ENCODE measurements at regions not wholly inside any gene's neighbourhood (a gene's known extent, or its start where the extent isn't known, plus 50 kb on each side); places are given as distances from the start of the nearest gene placed in this dataset.
A peak's percentile ranks its signal among the peaks of the same experiment; 100 is the strongest.

DNA sequence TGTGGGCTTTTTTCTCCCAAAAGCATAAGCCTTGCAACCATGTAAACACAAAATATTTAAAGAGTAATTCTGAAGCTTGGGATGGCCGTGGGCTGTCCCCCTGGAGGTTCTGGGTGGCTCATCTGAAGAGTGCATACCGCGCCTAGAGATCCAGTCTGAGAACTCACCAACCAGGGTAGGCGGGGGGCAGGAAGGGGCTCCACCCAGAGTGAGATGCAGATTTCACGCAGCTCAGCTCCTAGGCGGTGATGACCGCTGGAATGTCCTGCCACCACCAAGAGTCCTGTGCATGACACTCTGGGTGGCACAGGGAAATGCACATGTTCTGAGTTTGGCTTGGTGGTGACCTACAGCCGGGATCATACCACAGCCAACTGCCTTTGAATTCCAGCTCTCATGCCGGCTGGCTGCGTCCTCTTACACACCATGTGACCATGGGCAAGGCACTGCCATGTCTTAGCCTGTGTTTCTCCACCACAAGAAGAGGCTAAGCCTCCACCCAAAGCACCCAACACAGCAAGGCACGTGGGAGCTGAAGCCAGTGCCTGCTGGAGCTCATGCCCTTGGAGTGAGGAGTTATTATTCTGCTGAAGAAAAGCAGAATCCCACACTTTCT, 125.1 kb upstream of the IQSEC1 start:
- Histone ChIP-seq H3K36me3 (ENCODE audit: control insufficient read depth, insufficient read depth, low read length) (no peaks in the 10 kb centered on the region), H3K4me3 (ENCODE audit: low read depth, low read length) (no peak overlapping the region), H3K27me3 (ENCODE audit: control insufficient read depth, insufficient read depth, low read length) (peaks cover 3% of the 10 kb centered on the region), H3K27ac (ENCODE audit: low read depth, low read length) (no peak overlapping the region), H3K4me1 (ENCODE audit: control insufficient read depth, insufficient read depth, low read length) (peaks cover 49% of the 10 kb centered on the region), H3K9me3 (ENCODE audit: control insufficient read depth, insufficient read depth, low read length) (no peaks in the 10 kb centered on the region)
- DNase-seq (ENCODE audit: low read depth in 4 of 6, low spot score in 6 of 6), result peak in 1 of 6 donors; percentile 45
- 80% methylated on average over 10 of the region's 11 CpGs for WGBS (ENCODE audit: insufficient coverage)

DNA sequence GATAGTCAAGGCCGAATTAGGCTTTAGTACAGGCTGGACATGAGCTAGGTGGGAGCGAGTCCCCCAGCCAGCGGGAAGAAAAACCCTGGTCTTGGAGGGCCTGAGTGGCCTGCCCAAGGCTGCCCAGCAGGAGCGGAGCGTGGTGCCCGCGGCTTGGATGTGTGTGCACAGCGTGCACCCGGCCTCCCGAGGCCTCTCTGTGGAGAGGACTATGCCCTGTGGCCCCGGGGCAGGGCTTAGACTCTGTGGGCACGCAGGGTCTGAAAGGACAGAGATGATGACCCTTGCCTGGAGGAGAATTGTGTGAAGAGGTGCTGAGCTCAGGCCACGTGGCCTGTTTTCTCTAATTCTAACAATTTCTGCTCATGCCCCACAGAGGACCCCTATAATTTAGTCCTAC, 124.6 kb upstream of the IQSEC1 start:
- no peak overlapping the region for H3K4me3 ChIP-seq (ENCODE audit: low read depth, low read length)
- 87% methylated on average over 13 of the region's 13 CpGs for WGBS (ENCODE audit: insufficient coverage)
- no peaks in the 10 kb centered on the region for H3K36me3 ChIP-seq (ENCODE audit: control insufficient read depth, insufficient read depth, low read length)
- H3K27me3 ChIP-seq (ENCODE audit: control insufficient read depth, insufficient read depth, low read length), result no peaks in the 10 kb centered on the region
- no peak for DNase-seq (ENCODE audit: low read depth in 4 of 6, low spot score in 6 of 6)
- H3K27ac ChIP-seq (ENCODE audit: low read depth, low read length), result no peak overlapping the region
- H3K9me3 ChIP-seq (ENCODE audit: control insufficient read depth, insufficient read depth, low read length), result no peaks in the 10 kb centered on the region
- H3K4me1 ChIP-seq (ENCODE audit: control insufficient read depth, insufficient read depth, low read length), result peaks cover 53% of the 10 kb centered on the region

DNA sequence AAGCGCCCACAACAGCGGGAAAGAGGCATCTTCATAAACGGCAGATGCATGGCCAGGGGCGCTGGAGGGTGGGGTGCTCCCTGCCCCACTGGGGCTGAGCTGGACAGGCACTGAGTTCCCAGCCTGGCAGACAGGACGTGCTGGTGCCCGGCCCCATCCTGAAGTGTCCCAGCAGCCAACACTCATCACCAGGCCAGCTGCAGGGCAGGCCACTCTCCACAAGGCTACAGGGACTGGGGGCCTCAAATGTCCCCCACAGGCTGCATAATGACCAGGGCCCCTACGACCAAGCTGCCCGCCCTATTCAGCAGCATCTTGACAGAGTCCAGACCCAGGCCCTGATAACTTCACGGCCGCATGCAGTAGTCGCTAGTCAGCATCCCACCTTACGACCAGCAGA, 124.1 kb upstream of the IQSEC1 start:
- no peak overlapping the region for H3K4me3 ChIP-seq (ENCODE audit: low read depth, low read length)
- no peak overlapping the region for H3K27ac ChIP-seq (ENCODE audit: low read depth, low read length)
- no peaks in the 10 kb centered on the region for H3K9me3 ChIP-seq (ENCODE audit: control insufficient read depth, insufficient read depth, low read length)
- 89% methylated on average over 12 of the region's 12 CpGs for WGBS (ENCODE audit: insufficient coverage)
- no peaks in the 10 kb centered on the region for H3K36me3 ChIP-seq (ENCODE audit: control insufficient read depth, insufficient read depth, low read length)
- peaks cover 53% of the 10 kb centered on the region for H3K4me1 ChIP-seq (ENCODE audit: control insufficient read depth, insufficient read depth, low read length)
- no peaks in the 10 kb centered on the region for H3K27me3 ChIP-seq (ENCODE audit: control insufficient read depth, insufficient read depth, low read length)
- DNase-seq (ENCODE audit: low read depth in 4 of 6, low spot score in 6 of 6), result no peak

DNA sequence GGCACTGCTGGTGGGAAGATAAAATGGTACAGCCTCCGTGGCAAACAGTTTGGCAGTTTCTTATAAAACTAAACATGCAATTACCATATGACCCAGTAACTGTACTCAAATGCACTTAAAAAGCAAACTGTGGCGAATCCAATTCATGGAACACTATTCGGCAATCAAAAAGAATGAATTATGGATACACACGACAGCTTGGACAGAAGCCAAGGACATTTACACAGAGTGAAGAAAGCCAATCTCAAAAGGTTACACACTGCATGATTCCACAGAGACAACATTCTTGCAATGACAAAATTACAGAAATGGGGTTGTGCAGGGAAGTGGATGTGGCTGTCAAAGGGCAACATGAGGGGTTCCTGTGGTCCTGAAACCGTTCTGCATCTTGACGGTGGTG, 122.1 kb upstream of the IQSEC1 start:
- H3K4me3 ChIP-seq (ENCODE audit: low read depth, low read length), result no peak overlapping the region
- H3K27me3 ChIP-seq (ENCODE audit: control insufficient read depth, insufficient read depth, low read length), result no peaks in the 10 kb centered on the region
- no peaks in the 10 kb centered on the region for H3K36me3 ChIP-seq (ENCODE audit: control insufficient read depth, insufficient read depth, low read length)
- H3K27ac ChIP-seq (ENCODE audit: low read depth, low read length), result no peak overlapping the region
- WGBS (ENCODE audit: insufficient coverage), result 25% methylated on average over 2 of the region's 6 CpGs
- H3K9me3 ChIP-seq (ENCODE audit: control insufficient read depth, insufficient read depth, low read length), result no peaks in the 10 kb centered on the region
- peak in 1 of 6 donors; percentile 23 for DNase-seq (ENCODE audit: low read depth in 4 of 6, low spot score in 6 of 6)
- peaks cover 54% of the 10 kb centered on the region for H3K4me1 ChIP-seq (ENCODE audit: control insufficient read depth, insufficient read depth, low read length)

DNA sequence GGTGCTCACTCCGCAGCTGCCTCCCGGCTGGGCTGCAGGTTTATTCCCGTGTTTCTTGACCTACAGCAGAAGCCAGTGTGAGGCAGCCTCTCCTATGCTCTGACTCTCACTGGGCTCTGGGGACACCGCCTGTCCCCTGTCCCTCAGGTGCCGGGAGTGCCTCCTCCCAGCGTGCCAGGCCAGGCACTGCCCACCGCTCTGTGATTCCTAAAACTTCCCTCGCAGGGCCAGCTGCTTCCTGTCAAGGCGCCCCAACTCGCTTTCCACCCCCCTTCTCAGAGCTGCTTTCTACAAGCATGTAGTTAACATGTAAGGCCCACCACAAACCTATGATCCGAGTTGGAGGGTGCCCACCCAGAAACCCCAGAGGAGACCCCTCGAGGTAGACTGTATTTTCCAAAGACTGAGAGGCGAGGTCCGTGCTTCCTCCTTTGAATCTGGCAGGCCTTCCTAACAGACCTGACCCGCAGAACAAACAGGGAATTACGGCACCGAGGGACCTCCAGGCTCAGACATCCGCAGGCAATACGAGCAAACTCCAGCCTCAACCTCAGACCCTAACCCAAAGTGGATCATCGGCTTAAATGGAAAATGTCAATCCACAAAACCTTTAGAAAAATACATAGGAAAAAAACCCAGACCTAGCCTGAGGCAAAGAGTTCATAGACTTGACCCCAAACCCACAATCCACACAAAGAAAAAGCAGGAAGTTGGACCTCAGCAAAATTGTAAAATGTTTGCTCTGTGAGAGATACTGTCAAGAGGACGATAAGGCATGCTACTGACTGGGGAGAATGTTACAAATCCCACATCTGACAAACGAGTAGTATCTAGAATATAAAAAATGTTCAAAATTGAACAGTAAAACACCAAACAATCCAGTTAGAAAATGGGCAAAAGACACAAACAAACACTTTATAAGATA, 121.3 kb upstream of the IQSEC1 start:
- Histone ChIP-seq H3K27me3 (ENCODE audit: control insufficient read depth, insufficient read depth, low read length) (no peaks in the 10 kb centered on the region), H3K9me3 (ENCODE audit: control insufficient read depth, insufficient read depth, low read length) (no peaks in the 10 kb centered on the region), H3K4me1 (ENCODE audit: control insufficient read depth, insufficient read depth, low read length) (peaks cover 58% of the 10 kb centered on the region), H3K4me3 (ENCODE audit: low read depth, low read length) (no peak overlapping the region), H3K36me3 (ENCODE audit: control insufficient read depth, insufficient read depth, low read length) (no peaks in the 10 kb centered on the region), H3K27ac (ENCODE audit: low read depth, low read length) (no peak overlapping the region)
- DNase-seq (ENCODE audit: low read depth in 4 of 6, low spot score in 6 of 6), result no peak
- WGBS (ENCODE audit: insufficient coverage), result 82% methylated on average over 19 of the region's 22 CpGs

DNA sequence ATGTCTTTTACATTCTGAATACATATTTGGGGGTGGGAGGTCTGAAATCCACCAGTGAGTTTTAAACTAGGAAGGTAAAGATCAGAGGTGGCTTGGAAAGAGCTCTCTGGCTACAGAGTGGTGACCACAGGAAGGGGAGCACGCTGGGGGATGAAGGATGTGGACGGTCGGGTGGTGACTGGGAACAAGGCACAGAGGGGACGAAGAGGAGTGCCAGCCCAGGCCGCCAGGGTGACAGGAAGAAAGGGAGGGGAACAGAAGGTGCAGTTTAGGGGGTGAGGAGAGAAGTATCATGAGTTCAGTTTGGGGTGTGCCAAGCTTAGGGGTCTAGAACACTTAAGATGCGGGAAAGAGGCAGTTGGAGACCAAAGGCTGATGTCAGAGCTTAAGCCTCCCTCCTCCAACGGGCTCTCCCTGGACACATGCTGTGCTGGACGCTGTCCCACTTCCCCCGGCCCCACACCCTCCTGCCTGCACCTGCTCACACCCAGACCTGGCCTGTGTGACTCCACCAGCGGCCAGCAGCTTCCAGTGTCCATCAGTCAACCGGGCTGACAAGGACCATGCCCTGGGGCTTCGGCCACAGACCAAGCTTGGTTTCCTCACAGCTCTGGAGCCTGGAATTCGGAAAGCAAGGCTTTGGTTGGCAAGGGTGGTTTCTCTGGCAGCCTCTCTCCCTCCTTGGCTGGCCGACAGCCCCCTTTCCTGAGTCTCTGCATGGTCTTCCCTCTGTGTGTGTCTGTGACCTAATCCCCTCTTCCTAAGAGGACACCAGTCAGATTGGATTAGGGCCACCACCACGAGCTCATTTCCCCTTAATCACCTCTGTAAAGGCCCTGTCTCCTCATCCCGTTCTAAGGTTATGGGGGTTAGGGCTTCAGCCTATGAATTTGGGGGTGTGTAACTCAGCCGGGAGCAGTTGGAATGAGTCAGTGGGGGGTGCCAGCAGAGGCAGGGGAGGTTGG, 120.4 kb upstream of the IQSEC1 start:
- WGBS (ENCODE audit: insufficient coverage), result 52% methylated on average over 13 of the region's 17 CpGs
- no peak overlapping the region for H3K4me3 ChIP-seq (ENCODE audit: low read depth, low read length)
- no peaks in the 10 kb centered on the region for H3K36me3 ChIP-seq (ENCODE audit: control insufficient read depth, insufficient read depth, low read length)
- H3K27me3 ChIP-seq (ENCODE audit: control insufficient read depth, insufficient read depth, low read length), result no peaks in the 10 kb centered on the region
- H3K4me1 ChIP-seq (ENCODE audit: control insufficient read depth, insufficient read depth, low read length), result peaks cover 53% of the 10 kb centered on the region
- no peak overlapping the region for H3K27ac ChIP-seq (ENCODE audit: low read depth, low read length)
- H3K9me3 ChIP-seq (ENCODE audit: control insufficient read depth, insufficient read depth, low read length), result no peaks in the 10 kb centered on the region
- peak in 1 of 6 donors; percentile 47 for DNase-seq (ENCODE audit: low read depth in 4 of 6, low spot score in 6 of 6)

DNA sequence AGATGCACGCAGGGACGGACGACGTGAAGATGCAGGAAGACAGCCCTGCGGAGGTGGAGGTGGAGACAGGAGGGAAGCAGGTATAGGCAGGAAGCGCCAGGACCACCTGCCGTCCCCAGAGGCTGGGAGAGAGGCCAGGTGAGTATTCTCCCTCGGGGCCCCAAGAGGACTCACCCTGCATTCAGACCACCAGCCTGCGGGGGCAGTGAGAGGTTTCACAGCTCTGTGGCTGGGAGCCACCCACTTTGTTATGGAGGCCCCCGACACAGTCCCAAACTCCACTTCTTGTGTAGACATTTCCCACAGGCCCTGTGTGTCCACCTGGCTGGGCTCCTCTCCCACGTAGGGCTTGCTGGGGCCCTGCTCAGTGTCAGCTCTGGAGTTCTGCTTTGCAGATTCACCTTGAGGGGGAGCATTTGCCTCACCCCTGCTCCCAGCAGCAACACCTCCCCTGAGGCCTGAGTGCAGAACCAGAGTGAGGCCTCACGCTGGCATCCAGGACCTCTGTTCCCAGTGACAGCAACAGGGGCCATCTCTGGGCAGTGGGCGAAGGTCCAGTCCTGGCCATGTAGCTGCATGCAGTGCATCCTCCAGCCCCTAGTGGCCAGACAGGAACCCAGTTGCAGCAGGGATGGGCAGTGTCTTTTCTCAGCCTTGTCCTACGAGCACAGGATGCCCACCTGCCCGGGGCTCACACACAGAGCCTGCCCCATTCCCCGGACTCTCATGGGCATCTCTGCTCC, 119.4 kb upstream of the IQSEC1 start:
- 83% methylated on average over 15 of the region's 16 CpGs for WGBS (ENCODE audit: insufficient coverage)
- no peaks in the 10 kb centered on the region for H3K36me3 ChIP-seq (ENCODE audit: control insufficient read depth, insufficient read depth, low read length)
- H3K9me3 ChIP-seq (ENCODE audit: control insufficient read depth, insufficient read depth, low read length), result no peaks in the 10 kb centered on the region
- no peak overlapping the region for H3K4me3 ChIP-seq (ENCODE audit: low read depth, low read length)
- H3K27ac ChIP-seq (ENCODE audit: low read depth, low read length), result no peak overlapping the region
- DNase-seq (ENCODE audit: low read depth in 4 of 6, low spot score in 6 of 6), result peak in 1 of 6 donors; percentile 30
- no peaks in the 10 kb centered on the region for H3K27me3 ChIP-seq (ENCODE audit: control insufficient read depth, insufficient read depth, low read length)
- H3K4me1 ChIP-seq (ENCODE audit: control insufficient read depth, insufficient read depth, low read length), result peaks cover 43% of the 10 kb centered on the region

DNA sequence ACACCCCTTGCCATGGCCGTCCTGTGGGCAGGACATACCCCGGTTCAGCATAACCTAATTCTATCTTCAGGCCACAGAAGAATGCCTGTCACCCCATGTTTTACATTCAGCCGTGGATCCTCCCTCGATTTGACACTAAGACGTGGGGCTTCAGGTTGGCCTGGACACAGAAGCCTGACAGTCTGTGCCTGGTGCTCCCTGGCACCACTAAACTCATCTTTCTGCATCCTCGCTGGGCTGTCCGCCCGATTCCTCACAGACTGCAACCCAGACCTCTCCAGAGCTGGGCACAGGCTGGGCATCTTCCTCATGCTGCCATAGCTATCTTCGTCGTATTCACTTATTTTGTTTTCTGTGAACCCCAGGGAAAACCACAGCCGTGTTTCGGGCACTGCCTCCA, 117.8 kb upstream of the IQSEC1 start:
- Histone ChIP-seq H3K36me3 (ENCODE audit: control insufficient read depth, insufficient read depth, low read length) (no peaks in the 10 kb centered on the region), H3K9me3 (ENCODE audit: control insufficient read depth, insufficient read depth, low read length) (no peaks in the 10 kb centered on the region), H3K27ac (ENCODE audit: low read depth, low read length) (no peak overlapping the region), H3K4me1 (ENCODE audit: control insufficient read depth, insufficient read depth, low read length) (peaks cover 27% of the 10 kb centered on the region), H3K27me3 (ENCODE audit: control insufficient read depth, insufficient read depth, low read length) (no peaks in the 10 kb centered on the region), H3K4me3 (ENCODE audit: low read depth, low read length) (no peak overlapping the region)
- 81% methylated on average over 10 of the region's 12 CpGs for WGBS (ENCODE audit: insufficient coverage)
- DNase-seq (ENCODE audit: low read depth in 4 of 6, low spot score in 6 of 6), result no peak

DNA sequence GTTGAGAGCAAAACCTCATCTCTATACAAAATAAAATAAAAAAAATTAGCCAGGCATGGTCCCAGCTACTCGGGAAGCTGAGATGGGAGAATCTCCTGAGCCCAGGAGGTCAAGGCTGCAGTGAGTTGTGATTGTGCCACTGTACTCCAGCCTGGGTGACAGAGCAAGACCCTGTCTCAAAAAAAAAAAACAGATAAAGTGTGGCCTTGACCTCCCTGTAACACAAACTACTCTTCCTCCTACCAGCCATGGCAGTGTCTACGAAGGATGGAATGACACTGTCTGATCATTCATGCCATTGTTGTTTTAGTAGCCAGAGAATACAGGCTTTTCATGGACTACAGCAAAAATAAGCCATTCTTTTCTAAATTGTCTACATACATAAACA, 117.1 kb upstream of the IQSEC1 start:
- DNase-seq (ENCODE audit: low read depth in 4 of 6, low spot score in 6 of 6), result no peak
- Histone ChIP-seq H3K9me3 (ENCODE audit: control insufficient read depth, insufficient read depth, low read length) (no peaks in the 10 kb centered on the region), H3K4me3 (ENCODE audit: low read depth, low read length) (no peak overlapping the region), H3K27ac (ENCODE audit: low read depth, low read length) (no peak overlapping the region), H3K27me3 (ENCODE audit: control insufficient read depth, insufficient read depth, low read length) (no peaks in the 10 kb centered on the region), H3K4me1 (ENCODE audit: control insufficient read depth, insufficient read depth, low read length) (peaks cover 29% of the 10 kb centered on the region), H3K36me3 (ENCODE audit: control insufficient read depth, insufficient read depth, low read length) (no peaks in the 10 kb centered on the region)
- 83% methylated on average over 1 of the region's 2 CpGs for WGBS (ENCODE audit: insufficient coverage)

All from spinal cord (tissue), 9 donors.